NCI-H524 treated with DMSO at 0.1 percent for 48 hours (cell line): ENCODE measurements at regions not wholly inside any gene's neighbourhood (a gene's known extent, or its start where the extent isn't known, plus 50 kb on each side); places are given as distances from the start of the nearest gene placed in this dataset.
"Not testable (repeated sequence)": the region's sequence is repeated elsewhere in the genome, so short reads cannot be mapped to it uniquely, and the experiment has no call there.

ENCODE experiments used
- DNase-seq: peaks from one replicate; lab custom pipeline; 2025; lab: John Stamatoyannopoulos, UW

GRCh38 chr16:65268331-65268730, 146.5 kb upstream of the CDH11 start:
- no peak for DNase-seq

DNA sequence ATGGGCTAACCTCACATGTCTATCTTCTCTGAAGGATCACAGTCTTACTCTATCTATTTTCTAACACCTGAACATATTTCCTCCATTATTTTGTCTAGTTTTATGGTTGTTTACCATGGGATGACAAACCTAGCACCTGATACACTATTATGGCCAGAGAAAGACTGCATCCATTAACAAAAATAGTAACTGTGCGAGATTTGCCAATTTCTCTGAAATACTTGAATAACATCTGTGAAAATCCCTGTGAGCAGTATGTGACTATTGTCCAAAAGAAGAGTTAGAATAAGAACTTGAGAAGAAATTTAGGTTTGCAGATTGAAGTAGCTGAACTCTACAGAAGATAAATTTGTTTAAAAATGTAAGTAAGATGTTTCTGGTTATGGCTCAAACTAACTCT, 142.0 kb upstream of the CDH11 start:
- no peak for DNase-seq

DNA sequence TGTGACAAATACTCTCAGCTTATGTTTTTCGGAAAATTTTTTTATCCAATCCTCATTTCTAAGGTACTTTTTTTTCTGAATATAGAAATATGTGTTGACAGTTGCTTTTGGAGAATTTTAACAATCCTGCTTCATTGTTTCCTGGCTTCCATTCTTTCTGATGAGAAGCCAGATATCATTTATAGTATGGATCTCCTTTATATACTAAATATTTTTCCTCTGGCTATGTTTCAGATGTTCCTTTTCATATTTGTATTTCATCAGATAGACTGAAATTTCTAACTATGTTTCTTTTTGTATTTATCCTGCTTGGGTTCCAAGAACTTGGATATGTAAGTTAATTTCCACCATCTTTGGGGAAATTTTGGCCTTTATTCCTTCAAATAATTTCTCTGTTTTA, 138.9 kb upstream of the CDH11 start:
- DNase-seq: no peak

DNA sequence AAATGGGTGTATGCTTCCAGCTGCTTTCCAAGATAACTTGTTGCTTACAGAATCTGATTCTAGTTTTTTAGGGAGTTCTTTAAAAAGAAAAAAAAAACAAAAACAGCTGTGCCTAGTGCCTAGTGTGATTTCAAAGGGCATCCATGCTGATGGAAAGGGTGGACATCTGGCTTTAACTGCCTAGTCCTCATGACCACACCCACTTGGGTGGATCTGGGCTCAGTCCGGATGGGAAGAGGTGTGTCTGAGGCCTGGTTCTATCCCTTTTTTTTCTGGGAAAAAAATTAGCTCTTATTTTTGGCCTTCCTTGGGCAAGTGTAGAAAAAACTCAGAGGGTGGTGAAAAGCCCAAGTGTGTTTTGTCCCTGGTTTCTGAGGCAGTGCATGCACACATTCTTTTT, 132.3 kb upstream of the CDH11 start:
- DNase-seq: no peak

GRCh38 chr16:65249768-65250167, 127.9 kb upstream of the CDH11 start:
- DNase-seq: no peak

DNA sequence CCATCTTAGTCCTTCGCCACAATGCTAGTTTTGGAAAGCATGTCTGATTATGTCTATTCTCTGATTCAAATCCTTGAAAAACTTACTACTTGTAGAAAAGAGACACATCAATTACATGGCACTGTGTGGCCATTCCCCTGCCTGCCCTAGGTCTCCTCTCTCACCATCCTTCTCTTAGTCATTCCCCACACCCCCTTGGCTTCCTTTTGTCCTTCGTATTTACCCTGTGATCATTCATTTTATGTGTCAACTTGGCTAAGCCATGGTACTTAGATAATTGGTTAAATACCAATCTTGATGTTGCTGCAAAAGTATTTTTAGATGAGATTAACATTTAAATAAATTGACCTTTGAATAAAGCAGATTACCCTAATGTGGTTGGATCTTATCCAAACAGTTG, 122.9 kb upstream of the CDH11 start:
- DNase-seq: no peak

DNA sequence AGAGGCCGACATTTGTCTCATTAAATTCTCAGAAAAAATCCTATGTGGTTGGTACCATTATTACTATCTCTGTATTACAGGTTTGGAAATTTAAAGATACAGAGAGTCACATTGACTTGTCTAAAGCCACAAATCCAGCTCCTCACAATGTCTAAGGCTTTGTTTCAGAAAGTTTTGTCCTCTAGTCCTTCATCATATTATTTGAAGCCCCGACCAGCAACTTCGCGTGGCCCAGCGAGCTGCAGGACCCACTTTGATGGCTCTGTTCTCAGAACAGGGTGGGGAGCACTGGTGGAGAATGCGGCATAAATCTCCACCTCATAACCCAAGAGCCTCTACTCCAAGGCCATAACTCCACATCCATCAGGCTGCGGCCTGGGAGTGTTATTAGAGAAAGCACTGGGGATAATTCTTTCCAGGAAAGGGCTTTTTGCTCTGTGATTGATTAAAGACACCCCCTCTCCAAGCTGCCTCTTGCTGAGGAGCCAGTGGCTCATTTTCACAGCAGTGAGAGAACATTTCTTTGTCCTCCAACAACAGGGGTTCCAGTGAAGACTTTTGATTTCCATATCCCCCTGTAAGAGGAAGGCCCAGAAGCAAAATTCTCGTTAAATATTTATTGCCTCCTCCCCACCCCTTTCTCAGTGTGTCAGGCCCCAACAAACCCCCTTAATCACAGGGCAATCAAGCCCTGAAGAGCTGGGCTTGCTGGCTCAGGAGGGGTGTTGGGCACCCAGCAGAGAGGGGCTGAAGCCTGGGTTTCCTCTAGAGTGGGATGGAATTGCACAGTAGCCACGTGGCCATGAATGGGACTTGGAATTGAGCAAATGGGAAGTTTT, 113.7 kb upstream of the CDH11 start:
- DNase-seq: no peak

- DNase-seq: not testable (repeated sequence)
Measured at GRCh38 chr16:65234721-65235320, 113.0 kb upstream of the CDH11 start.

DNA sequence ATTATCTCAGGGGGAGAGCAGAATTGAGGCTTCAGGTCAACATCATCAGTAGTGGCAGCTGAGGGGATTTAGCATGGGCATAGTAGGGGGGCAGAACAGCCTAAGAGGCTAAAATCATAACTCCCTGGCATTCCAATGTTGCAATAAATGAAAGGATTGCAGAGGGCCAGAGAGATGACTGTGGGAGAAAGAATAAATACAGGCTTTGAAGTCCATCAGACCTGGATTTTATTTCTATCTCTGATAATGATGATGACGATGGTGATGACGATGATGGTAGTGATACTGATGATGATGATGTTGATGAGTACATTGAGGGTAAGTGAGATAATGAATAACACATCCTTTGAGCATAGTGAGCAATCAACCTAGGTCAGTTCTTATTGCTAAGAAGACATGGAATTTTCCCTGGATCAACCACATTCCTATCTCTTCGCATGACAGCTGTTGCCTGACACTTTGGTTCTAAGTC, 107.4 kb upstream of the CDH11 start:
- no peak for DNase-seq

DNA sequence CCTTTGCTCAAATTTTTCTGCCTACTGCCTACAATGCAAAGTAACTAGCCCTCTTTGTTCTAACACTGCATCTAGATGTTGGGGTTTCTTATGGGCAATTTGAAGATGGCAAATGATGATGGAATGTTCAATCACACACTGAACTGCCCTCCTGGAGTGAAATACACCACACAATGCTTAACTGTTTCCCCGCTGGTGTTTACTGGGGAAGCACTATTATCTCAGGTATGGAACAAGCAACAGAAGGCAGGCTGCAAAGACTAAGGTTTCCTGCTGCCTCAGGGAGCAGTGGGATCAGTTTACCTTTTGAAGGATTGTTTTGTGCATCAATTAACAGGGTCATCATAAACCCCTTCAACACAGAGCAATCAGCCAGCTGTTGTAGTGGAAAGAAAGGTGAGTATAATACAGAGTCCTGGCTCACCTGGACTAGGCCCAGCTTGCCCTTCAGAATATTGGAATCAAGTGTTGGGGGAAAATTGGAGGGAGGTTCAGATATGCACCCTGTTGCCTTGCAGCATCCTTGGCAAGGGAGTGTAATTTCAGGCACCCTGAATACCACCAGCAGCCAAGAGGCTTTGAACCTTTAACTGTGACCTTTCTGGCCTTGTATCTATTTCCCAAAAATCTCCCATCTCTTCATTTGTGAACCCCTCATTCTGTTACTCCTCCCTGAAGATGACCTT, 105.4 kb upstream of the CDH11 start:
- DNase-seq: no peak

DNA sequence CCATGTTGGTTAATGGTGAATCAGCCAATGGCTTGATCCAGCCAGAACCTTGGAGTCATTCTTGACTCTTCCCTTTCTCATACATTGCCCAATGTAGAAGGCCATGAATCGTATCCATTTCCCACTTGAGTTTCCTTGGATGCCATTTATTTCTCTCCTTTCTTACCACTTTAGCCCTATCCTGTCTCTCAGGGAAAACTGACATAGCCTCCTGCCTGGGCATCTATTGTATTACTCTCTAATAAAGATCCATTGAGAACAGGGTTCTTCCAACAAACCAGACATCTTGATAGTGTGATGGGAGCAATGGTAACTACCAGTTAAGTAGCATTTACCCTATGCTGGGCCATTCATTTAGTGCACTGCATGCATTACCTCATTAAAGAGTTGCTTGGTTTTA, 104.2 kb upstream of the CDH11 start:
- no peak for DNase-seq

GRCh38 chr16:65225488-65225887, 103.6 kb upstream of the CDH11 start:
- no peak for DNase-seq

DNA sequence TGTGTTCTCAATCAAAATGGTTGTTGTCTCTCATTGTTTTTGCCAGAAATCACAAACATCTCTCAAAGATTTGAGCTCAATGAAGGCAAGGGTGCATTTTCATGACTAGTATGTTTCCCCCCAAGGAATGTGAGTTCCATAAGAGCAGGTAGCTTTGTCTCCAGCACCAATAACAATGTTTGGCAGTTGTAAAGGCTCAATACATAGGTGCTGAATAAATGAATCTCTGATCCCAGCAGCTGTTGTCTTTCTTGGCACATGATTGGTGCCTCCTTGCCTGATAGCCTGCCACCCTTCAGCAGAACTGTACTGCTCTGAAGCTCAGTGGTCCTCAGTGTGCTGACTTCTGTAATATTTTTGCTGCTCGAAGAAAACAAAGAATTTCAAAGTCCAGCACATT, 103.1 kb upstream of the CDH11 start:
- DNase-seq: no peak

DNA sequence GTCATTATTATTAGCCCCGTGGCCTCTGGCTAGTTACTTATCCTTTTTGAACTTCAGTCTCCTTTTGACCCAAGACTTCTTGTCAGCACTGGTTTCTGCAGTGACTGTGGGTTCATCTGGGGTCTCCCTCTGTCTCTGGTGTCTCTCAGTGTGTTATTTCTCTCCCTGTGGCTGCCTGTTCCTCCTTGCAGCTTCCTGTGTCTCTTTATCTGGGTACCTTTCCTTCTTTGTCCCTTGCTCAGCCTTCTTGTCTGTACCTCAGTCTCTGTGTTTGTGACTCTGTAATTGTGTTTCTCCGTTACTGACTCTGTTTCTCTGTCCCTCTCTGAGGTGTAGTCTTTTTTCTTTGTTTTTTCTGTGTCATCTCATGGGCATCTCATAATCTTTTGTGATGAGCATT, 102.6 kb upstream of the CDH11 start:
- DNase-seq: no peak

DNA sequence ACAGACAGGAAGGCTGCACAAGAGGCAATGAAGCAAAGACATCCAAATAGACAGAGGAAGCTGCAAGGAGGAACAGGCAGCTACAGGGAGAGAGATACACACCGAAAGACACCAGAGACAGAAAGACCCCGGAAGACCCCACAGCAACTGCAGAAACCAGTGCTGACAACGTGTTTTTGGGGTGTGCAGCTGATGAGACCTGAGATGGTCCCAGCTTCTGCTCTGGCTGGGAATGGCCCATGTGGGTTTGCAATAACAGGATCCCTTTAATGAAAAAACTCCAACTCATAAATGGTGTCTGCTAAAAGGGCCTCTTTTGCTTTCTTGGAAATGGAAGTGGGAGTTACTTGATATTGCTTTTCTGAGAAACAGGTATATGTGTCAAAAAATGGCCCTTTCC, 101.5 kb upstream of the CDH11 start:
- no peak for DNase-seq

DNA sequence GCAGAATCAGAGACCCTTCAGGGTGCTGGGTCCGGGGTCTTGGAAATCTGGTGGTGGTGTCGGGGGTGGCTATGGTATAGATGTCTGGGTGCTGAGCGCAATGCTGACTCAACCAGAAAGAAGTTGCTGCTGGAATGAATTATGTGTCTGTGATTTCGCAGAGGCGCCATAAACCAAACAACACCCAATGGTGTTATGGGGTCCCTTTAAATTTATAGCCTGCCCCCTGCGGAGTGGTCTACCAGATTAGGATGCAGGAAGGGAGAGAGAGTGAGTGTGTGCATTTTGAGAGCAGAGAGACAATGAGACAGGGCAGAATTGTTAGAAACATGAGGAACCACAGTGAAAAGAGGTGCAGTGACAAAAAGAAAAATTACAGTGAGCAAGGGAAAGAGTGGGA, 100.7 kb upstream of the CDH11 start:
- DNase-seq: no peak

- DNase-seq: no peak
Measured at GRCh38 chr16:65222049-65222448, 100.2 kb upstream of the CDH11 start.

- no peak for DNase-seq
Measured at GRCh38 chr16:65219786-65220185, 97.9 kb upstream of the CDH11 start.

DNA sequence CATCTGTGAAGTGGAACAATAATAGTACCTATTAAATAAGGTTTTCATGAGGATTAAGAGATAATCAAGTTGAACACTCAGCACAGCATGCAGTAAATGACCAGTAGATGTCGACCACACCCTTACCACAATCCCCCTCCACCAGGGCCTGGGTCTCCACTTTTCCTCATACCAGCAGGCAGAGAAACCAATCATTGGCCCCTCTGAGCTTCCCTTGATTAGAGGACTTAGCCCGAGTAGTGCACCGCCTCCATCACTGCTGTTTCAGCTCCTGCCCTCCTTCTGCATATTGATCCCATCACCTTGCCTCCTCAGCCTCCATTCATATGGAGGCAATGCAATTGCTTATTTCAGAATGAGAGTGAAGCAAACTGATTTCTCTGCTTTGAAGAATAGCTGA, 96.5 kb upstream of the CDH11 start:
- DNase-seq: no peak

DNA sequence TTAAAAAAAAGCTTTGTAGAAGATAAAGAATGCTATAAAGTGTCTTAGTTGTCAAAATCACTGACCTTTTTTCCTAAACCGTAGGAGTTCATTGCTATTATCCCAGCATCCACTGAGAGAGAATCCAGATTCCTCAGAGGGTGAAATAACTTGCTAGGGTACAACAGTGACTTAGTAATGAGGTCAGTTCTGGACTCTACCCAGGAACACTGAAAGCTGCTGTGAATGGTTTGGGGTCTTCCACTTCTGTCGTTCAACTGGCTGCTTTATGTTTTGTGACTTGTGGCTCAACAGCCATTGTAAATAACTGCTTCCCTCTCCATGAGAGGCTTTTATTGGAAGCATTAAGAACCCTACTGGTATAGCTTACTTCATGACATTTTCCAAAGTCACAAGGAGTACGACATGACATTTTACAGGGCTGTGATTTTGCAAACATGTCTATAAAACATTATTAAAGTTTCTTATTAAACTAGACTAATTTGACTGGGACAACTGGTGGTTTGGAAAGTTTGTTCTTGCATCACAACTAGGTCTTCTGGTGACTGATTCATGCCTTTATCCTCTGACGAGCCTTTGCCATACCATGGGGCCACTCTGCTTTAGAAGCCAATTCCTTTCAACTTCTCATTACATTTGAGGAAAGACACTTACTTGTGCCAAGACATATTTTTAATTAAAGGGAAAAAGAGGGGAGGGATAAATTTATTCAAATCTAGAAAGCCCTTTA, 92.2 kb upstream of the CDH11 start:
- DNase-seq: no peak

DNA sequence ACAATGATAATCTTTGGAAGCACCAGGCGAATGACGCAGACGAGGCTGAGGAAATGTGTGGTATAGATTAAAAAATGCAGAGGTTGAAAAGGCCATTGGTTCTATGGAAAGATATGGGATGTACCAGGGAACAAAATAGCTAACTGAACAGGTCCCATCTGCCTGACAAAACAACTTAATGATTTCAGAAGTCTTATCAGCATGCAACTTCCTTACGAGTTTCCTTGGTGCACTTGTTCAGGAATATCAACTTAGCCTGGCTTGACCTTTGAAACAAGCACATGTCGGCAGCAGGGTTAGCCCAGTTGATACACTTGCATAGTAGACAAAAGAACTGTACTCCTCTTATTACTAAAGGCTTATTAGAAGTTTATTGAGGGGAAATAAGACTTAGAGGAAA, 90.9 kb upstream of the CDH11 start:
- DNase-seq: no peak

DNA sequence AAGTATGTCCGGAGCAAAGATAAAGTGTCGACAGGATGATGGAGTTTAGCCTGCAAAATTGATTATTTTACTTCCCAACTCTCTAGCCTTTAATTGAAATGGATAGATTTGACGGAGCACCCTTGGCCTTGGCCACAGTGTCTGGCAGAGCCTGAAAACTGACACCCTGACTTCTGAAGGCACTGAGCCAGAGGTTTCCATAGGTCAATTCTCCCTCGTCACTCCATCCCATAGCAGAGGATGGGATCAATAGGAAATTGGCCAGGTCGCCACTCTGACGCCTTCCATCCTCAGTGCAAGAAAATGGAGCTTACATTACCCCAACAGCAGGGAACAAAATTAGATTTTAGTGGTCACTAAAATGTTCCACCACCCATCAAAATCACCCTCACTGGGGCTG, 90.4 kb upstream of the CDH11 start:
- DNase-seq: no peak

- DNase-seq: no peak
Measured at GRCh38 chr16:65202461-65202860, 80.6 kb upstream of the CDH11 start.
